ENCODE measurements at regions not wholly inside any gene's neighbourhood (a gene's known extent, or its start where the extent isn't known, plus 50 kb on each side); places are given as distances from the start of the nearest gene placed in this dataset.

GRCh38 chr5:7012057-7012456 is 298.8 kb downstream of the TENT4A start:
- TF ChIP-seq EZH2 (IDR thresholded peaks at IDR 0.05; ENCODE audit: borderline replicate concordance, low read length) = no peak
- no peak for TF ChIP-seq CTCF (IDR thresholded peaks at IDR 0.05; ENCODE audit: low read length)
- Histone ChIP-seq H3K4me1 (ENCODE audit: insufficient read depth, low read length, severe bottlenecking) (no peaks in the 10 kb centered on the region), H2AFZ (ENCODE audit: low read length) (no peak overlapping the region)

GRCh38 chr5:7014611-7015010 is 301.4 kb downstream of the TENT4A start:
- no peak overlapping the region for H2AFZ ChIP-seq (ENCODE audit: low read length)
- H3K9me3 ChIP-seq (ENCODE audit: low read length) = no peaks in the 10 kb centered on the region
- no peaks in the 10 kb centered on the region for H3K9me2 ChIP-seq (ENCODE audit: low read depth, low read length)
- no peaks in the 10 kb centered on the region for H3K79me2 ChIP-seq (ENCODE audit: insufficient read depth, low read length)
- no peak overlapping the region for H3K27ac ChIP-seq (ENCODE audit: low read depth, low read length, poor library complexity, severe bottlenecking)
- TF ChIP-seq EZH2 (IDR thresholded peaks at IDR 0.05; ENCODE audit: borderline replicate concordance, low read length) = no peak
- TF ChIP-seq CTCF (IDR thresholded peaks at IDR 0.05; ENCODE audit: low read length) = no peak
- no peaks in the 10 kb centered on the region for H3K27me3 ChIP-seq (ENCODE audit: insufficient read depth, low read length)
- H3K36me3 ChIP-seq (ENCODE audit: insufficient read depth, low read length) = no peaks in the 10 kb centered on the region
- H3K9ac ChIP-seq (ENCODE audit: low read length) = no peak overlapping the region
- no peaks in the 10 kb centered on the region for H3F3A ChIP-seq (ENCODE audit: insufficient read depth, low read length)
- H4K20me1 ChIP-seq (ENCODE audit: insufficient read depth, low read length) = no peaks in the 10 kb centered on the region
- H3K4me3 ChIP-seq (ENCODE audit: low read depth, low read length, poor library complexity, severe bottlenecking) = no peak overlapping the region
- no peak overlapping the region for H3K4me2 ChIP-seq (ENCODE audit: low read length)
- no peaks in the 10 kb centered on the region for H3K4me1 ChIP-seq (ENCODE audit: insufficient read depth, low read length, severe bottlenecking)

More at GRCh38 chr5:7012057-7012456, 298.8 kb downstream of the TENT4A start:
- Histone ChIP-seq H3K4me3 (ENCODE audit: low read depth, low read length, poor library complexity, severe bottlenecking) (no peak overlapping the region), H3K9me3 (ENCODE audit: low read length) (no peaks in the 10 kb centered on the region), H3K27me3 (ENCODE audit: insufficient read depth, low read length) (no peaks in the 10 kb centered on the region), H3K27ac (ENCODE audit: low read depth, low read length, poor library complexity, severe bottlenecking) (no peak overlapping the region), H3F3A (ENCODE audit: insufficient read depth, low read length) (no peaks in the 10 kb centered on the region), H4K20me1 (ENCODE audit: insufficient read depth, low read length) (no peaks in the 10 kb centered on the region), H3K36me3 (ENCODE audit: insufficient read depth, low read length) (no peaks in the 10 kb centered on the region), H3K9ac (ENCODE audit: low read length) (no peak overlapping the region), H3K9me2 (ENCODE audit: low read depth, low read length) (no peaks in the 10 kb centered on the region), H3K79me2 (ENCODE audit: insufficient read depth, low read length) (no peaks in the 10 kb centered on the region), H3K4me2 (ENCODE audit: low read length) (no peak overlapping the region)

GRCh38 chr5:7015586-7016256 is 302.5 kb downstream of the TENT4A start:
- H3K4me3 ChIP-seq (ENCODE audit: low read depth, low read length, poor library complexity, severe bottlenecking) = no peak overlapping the region
- no peaks in the 10 kb centered on the region for H3K9me3 ChIP-seq (ENCODE audit: low read length)
- H3K4me2 ChIP-seq (ENCODE audit: low read length) = no peak overlapping the region
- H3K79me2 ChIP-seq (ENCODE audit: insufficient read depth, low read length) = no peaks in the 10 kb centered on the region
- peak; percentile 19 for TF ChIP-seq CTCF (IDR thresholded peaks at IDR 0.05; ENCODE audit: low read length)
- TF ChIP-seq EZH2 (IDR thresholded peaks at IDR 0.05; ENCODE audit: borderline replicate concordance, low read length) = no peak
- H3K27me3 ChIP-seq (ENCODE audit: insufficient read depth, low read length) = no peaks in the 10 kb centered on the region
- no peak overlapping the region for H3K27ac ChIP-seq (ENCODE audit: low read depth, low read length, poor library complexity, severe bottlenecking)
- no peaks in the 10 kb centered on the region for H3K4me1 ChIP-seq (ENCODE audit: insufficient read depth, low read length, severe bottlenecking)
- no peaks in the 10 kb centered on the region for H4K20me1 ChIP-seq (ENCODE audit: insufficient read depth, low read length)
- H3K9me2 ChIP-seq (ENCODE audit: low read depth, low read length) = no peaks in the 10 kb centered on the region
- no peak overlapping the region for H3K9ac ChIP-seq (ENCODE audit: low read length)
- H3F3A ChIP-seq (ENCODE audit: insufficient read depth, low read length) = no peaks in the 10 kb centered on the region
- no peak overlapping the region for H2AFZ ChIP-seq (ENCODE audit: low read length)
- no peaks in the 10 kb centered on the region for H3K36me3 ChIP-seq (ENCODE audit: insufficient read depth, low read length)
